ENCODE measurements at regions not wholly inside any gene's neighbourhood (a gene's known extent, or its start where the extent isn't known, plus 50 kb on each side); places are given as distances from the start of the nearest gene placed in this dataset.
"Not testable (repeated sequence)": the region's sequence is repeated elsewhere in the genome, so short reads cannot be mapped to it uniquely, and the experiment has no call there.

DNA sequence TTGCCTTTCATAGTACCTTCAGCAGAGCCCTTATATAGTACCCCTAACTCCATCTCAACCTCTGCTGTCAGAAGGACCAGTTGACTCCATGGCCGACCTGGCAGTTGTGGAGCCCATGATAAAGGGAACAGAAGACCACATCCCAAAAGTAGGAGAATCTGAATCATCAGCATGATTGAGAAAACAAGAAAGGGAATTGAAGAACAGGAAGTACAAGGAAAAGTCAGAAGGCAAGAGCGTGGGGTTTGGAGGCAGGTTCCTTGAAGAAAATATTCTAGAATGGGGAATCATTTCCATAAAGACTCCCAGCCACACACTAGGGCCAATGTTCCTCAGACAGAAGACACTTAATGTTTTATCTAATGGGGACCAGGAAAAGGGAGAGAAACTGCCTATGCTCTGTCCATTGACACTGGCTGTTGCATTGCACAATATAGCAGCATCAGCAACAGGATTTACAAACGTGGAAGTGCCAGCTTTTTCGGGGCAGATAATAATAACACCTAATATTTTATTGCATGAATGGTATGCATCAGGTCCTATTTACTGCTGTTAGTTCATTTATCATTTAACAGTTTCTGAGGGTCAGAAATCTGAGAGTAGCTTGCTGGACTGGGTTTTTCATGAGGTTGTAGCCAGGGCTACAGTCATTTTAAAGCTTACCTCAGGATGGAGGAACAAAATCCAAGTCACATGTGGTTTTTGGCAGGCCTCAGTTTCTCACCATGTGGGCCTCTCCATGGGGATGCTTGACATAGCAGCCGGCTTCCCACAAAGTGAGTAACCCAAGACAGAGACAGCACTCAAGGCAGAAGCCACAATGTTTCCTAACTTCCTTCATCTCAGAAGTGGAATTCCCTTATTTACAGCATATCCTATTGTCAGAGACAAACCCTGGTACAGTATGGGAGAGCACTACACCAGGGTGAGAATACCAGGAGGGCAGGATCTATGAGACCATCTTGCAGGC lies 483.4 kb downstream of the PLPP3 start:
- H3K4me3 ChIP-seq (ENCODE audit: low read depth, low read length), result no peak overlapping the region

DNA sequence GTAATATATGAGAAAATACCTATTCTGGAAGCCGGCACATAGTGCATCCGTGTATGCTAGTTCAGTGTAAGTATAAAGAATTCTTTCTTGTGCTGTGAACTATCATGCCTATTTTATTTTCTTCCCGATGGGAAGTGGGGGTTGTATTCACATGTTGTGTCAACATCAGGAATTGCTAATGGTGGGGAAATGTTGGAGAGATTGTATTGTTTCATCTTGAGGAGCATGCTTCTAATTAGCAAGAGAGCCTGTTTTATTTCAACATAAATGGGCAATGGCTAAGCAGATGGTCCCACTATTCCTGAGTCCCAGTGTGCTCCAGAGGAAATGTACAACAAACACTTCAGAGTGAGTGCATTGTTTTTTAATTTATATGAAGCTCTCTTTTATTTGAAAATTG lies 485.2 kb downstream of the PLPP3 start:
- H3K36me3 ChIP-seq, result no peaks in the 10 kb centered on the region
- no peaks in the 10 kb centered on the region for H3K9me3 ChIP-seq
- TF ChIP-seq, protein P1, sequence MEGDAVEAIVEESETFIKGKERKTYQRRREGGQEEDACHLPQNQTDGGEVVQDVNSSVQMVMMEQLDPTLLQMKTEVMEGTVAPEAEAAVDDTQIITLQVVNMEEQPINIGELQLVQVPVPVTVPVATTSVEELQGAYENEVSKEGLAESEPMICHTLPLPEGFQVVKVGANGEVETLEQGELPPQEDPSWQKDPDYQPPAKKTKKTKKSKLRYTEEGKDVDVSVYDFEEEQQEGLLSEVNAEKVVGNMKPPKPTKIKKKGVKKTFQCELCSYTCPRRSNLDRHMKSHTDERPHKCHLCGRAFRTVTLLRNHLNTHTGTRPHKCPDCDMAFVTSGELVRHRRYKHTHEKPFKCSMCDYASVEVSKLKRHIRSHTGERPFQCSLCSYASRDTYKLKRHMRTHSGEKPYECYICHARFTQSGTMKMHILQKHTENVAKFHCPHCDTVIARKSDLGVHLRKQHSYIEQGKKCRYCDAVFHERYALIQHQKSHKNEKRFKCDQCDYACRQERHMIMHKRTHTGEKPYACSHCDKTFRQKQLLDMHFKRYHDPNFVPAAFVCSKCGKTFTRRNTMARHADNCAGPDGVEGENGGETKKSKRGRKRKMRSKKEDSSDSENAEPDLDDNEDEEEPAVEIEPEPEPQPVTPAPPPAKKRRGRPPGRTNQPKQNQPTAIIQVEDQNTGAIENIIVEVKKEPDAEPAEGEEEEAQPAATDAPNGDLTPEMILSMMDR (IDR thresholded peaks at IDR 0.05; ENCODE audit: low read depth, low read length), result no peak
- no peaks in the 10 kb centered on the region for H3K27me3 ChIP-seq
- no peak overlapping the region for H3K4me3 ChIP-seq (ENCODE audit: low read depth, low read length)
- no peaks in the 10 kb centered on the region for H3K4me1 ChIP-seq
- no peak for DNase-seq

More for the DNA sequence above, 483.4 kb downstream of the PLPP3 start:
- H3K9me3 ChIP-seq, result no peaks in the 10 kb centered on the region
- H3K4me1 ChIP-seq, result no peaks in the 10 kb centered on the region
- H3K36me3 ChIP-seq, result no peaks in the 10 kb centered on the region
- no peak for DNase-seq
- TF ChIP-seq, protein P1 (IDR thresholded peaks at IDR 0.05; ENCODE audit: low read depth, low read length), result no peak
- H3K27me3 ChIP-seq, result no peaks in the 10 kb centered on the region

DNA sequence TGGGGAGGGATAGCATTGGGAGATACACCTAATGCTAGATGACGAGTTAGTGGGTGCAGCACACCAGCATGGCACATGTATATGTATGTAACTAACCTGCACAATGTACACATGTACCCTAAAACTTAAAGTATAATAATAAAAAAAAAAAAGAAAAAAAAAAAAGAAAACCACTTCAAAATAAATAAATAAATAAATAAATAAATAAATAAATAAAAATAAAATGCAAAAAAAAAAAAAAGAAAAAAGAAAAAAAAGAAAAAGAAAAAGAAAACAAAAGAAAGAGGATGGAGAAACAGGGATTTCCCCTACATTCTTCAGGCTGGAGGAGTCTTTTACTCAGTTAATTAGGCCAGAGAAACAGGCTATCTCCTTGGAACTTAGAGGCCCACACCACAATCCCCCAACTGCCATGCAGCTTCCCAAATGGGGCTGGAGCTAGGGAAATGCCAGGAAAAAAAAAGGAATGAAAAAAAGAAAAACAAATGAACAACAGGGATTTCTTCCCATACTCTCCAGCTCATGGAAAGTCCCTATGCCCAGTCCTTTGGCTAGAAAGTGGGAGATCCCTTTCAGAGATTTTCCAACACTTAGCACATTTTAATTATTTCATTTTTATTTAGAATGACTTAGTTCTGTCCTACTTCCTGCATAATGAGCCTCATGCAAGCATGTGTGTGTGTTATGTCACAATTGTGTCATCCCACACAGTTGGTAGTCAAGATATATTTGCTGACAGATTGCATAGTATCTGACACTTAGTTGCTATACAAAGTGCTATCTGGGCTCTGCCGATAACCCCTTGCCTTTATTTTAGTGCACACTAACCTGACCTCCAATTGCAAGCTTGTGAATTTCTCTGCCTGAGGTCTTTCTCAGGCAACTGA lies 486.4 kb downstream of the PLPP3 start:
- no peak for DNase-seq
- Histone ChIP-seq H3K4me1 (no peaks in the 10 kb centered on the region), H3K4me3 (ENCODE audit: low read depth, low read length) (no peak overlapping the region), H3K27me3 (no peaks in the 10 kb centered on the region), H3K9me3 (no peaks in the 10 kb centered on the region), H3K36me3 (no peaks in the 10 kb centered on the region)
- TF ChIP-seq, protein P1 (IDR thresholded peaks at IDR 0.05; ENCODE audit: low read depth, low read length), result no peak

DNA sequence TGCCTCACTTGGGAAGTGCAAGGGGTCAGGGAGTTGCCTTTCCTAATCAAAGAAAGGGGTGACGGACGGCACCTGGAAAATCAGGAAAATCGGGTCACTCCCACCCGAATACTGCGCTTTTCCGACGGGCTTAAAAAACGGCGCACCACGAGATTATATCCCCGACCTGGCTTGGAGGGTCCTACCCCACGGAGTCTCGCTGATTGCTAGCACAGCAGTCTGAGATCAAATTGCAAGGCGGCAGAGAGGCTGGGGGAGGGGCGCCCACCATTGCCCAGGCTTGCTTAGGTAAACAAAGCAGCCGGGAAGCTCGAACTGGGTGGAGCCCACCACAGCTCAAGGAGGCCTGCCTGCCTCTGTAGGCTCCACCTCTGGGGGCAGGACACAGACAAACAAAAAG lies 489.5 kb downstream of the PLPP3 start:
- H3K4me1 ChIP-seq; DNase-seq; H3K4me3 ChIP-seq (ENCODE audit: low read depth, low read length); H3K27me3 ChIP-seq; H3K9me3 ChIP-seq; H3K36me3 ChIP-seq: not testable (repeated sequence)

- no peaks in the 10 kb centered on the region for H3K9me3 ChIP-seq
- no peaks in the 10 kb centered on the region for H3K36me3 ChIP-seq
- H3K27me3 ChIP-seq, result no peaks in the 10 kb centered on the region
- no peak for DNase-seq
- TF ChIP-seq, protein P1 (IDR thresholded peaks at IDR 0.05; ENCODE audit: low read depth, low read length), result no peak
- no peak overlapping the region for H3K4me3 ChIP-seq (ENCODE audit: low read depth, low read length)
- no peaks in the 10 kb centered on the region for H3K4me1 ChIP-seq
These were observed 495.1 kb downstream of the PLPP3 start for GRCh38 chr1:56084246-56084645.

DNA sequence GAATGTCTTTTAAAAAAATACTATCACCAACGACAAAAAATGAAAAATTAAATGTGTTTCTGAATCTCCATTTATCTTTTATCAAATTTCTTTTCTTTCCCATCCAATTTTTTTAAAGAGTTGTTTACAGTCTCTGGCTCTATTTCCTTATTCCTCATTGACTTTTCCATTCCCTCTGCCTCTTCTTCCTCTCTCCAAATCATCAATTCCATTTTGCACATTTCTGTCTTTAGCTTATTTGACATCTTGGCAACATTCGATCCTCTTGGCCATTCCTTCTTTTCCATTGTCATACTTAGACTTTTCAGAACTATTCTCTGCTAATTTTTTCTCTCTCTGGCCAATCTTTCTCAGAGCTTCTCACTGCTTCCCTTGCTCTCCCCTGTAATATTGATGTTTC lies 497.6 kb downstream of the PLPP3 start:
- no peaks in the 10 kb centered on the region for H3K9me3 ChIP-seq
- TF ChIP-seq, protein P1 (IDR thresholded peaks at IDR 0.05; ENCODE audit: low read depth, low read length), result no peak
- no peaks in the 10 kb centered on the region for H3K4me1 ChIP-seq
- H3K4me3 ChIP-seq (ENCODE audit: low read depth, low read length), result no peak overlapping the region
- no peaks in the 10 kb centered on the region for H3K27me3 ChIP-seq
- no peak for DNase-seq
- no peaks in the 10 kb centered on the region for H3K36me3 ChIP-seq
